WTC11 (cell line): ENCODE measurements at regions not wholly inside any gene's neighbourhood (a gene's known extent, or its start where the extent isn't known, plus 50 kb on each side); places are given as distances from the start of the nearest gene placed in this dataset.

ENCODE experiments used
- NFYB ChIP-seq: sonication (generic); formaldehyde crosslinking; conservative IDR thresholded peaks from 2 replicates; pipeline ENCODE4 v1.8.0; 2022; ENCODE audit warnings: low read depth, missing genetic modification reagents
- TEAD4 ChIP-seq: sonication (generic); formaldehyde crosslinking; IDR thresholded peaks from 2 replicates; pipeline ENCODE4 v1.8.0; 2022; ENCODE audit warnings: mild to moderate bottlenecking, missing genetic modification reagents
- ZNF138 ChIP-seq: sonication (generic); formaldehyde crosslinking; conservative IDR thresholded peaks from 2 replicates; pipeline ENCODE4 v1.8.1; 2022; ENCODE audit warnings: mild to moderate bottlenecking, moderate library complexity, missing genetic modification reagents
- ZNF317 ChIP-seq: sonication (generic); formaldehyde crosslinking; IDR thresholded peaks from 2 replicates; pipeline ENCODE4 v1.8.1; 2023; ENCODE audit warnings: low read depth, mild to moderate bottlenecking, moderate library complexity, missing genetic modification reagents, borderline replicate concordance
- TF ChIP-seq, protein P1 (sequence below): sonication (generic); formaldehyde crosslinking; IDR thresholded peaks from 2 replicates; pipeline ENCODE4 v1.8.0; 2022; ENCODE audit warnings: mild to moderate bottlenecking, missing genetic modification reagents
- TF ChIP-seq, protein P2 (sequence below): fragments of 200-600 bp; IDR thresholded peaks from 2 replicates; pipeline ENCODE4 v1.8.0; 2022; ENCODE audit warnings: antibody characterized with exemption
- TF ChIP-seq, protein P3 (sequence below): sonication (generic); formaldehyde crosslinking; IDR thresholded peaks from 2 replicates; pipeline ENCODE4 v1.8.1; 2023; ENCODE audit warnings: mild to moderate bottlenecking, missing genetic modification reagents
- TF ChIP-seq, protein P4 (sequence below): sonication (generic); formaldehyde crosslinking; IDR thresholded peaks from 2 replicates; pipeline ENCODE4 v1.8.0; 2022; ENCODE audit warnings: mild to moderate bottlenecking, missing genetic modification reagents

DNA sequence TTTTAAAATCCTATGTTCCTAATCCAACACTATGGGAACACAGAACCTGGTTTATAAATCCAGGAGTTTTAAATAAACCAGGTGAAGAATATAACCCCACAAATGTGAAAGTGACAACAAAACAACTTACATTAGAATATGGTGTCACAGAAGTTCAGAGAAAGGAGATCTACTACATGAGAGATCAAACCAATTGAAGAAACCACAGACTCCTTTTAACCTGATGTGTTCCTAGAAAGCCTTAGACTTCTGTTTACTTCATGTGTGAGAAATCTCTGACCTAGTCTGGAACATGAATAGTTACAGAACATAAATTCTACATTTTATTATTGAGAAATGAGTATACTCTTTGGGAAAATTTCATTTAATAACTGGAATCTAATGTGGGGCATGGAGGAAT is 165.3 kb downstream of the FTCDNL1 start:
- TF ChIP-seq, protein P1, sequence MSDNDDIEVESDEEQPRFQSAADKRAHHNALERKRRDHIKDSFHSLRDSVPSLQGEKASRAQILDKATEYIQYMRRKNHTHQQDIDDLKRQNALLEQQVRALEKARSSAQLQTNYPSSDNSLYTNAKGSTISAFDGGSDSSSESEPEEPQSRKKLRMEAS (CRISPR knock-in tag): no peak
- TF ChIP-seq, protein P2, sequence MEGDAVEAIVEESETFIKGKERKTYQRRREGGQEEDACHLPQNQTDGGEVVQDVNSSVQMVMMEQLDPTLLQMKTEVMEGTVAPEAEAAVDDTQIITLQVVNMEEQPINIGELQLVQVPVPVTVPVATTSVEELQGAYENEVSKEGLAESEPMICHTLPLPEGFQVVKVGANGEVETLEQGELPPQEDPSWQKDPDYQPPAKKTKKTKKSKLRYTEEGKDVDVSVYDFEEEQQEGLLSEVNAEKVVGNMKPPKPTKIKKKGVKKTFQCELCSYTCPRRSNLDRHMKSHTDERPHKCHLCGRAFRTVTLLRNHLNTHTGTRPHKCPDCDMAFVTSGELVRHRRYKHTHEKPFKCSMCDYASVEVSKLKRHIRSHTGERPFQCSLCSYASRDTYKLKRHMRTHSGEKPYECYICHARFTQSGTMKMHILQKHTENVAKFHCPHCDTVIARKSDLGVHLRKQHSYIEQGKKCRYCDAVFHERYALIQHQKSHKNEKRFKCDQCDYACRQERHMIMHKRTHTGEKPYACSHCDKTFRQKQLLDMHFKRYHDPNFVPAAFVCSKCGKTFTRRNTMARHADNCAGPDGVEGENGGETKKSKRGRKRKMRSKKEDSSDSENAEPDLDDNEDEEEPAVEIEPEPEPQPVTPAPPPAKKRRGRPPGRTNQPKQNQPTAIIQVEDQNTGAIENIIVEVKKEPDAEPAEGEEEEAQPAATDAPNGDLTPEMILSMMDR: no peak
- no peak for TF ChIP-seq NFYB
- TF ChIP-seq ZNF317: no peak
- no peak for TF ChIP-seq TEAD4 (CRISPR knock-in tag)
- TF ChIP-seq, protein P3, sequence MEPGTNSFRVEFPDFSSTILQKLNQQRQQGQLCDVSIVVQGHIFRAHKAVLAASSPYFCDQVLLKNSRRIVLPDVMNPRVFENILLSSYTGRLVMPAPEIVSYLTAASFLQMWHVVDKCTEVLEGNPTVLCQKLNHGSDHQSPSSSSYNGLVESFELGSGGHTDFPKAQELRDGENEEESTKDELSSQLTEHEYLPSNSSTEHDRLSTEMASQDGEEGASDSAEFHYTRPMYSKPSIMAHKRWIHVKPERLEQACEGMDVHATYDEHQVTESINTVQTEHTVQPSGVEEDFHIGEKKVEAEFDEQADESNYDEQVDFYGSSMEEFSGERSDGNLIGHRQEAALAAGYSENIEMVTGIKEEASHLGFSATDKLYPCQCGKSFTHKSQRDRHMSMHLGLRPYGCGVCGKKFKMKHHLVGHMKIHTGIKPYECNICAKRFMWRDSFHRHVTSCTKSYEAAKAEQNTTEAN (CRISPR knock-in tag): no peak
- TF ChIP-seq, protein P4, sequence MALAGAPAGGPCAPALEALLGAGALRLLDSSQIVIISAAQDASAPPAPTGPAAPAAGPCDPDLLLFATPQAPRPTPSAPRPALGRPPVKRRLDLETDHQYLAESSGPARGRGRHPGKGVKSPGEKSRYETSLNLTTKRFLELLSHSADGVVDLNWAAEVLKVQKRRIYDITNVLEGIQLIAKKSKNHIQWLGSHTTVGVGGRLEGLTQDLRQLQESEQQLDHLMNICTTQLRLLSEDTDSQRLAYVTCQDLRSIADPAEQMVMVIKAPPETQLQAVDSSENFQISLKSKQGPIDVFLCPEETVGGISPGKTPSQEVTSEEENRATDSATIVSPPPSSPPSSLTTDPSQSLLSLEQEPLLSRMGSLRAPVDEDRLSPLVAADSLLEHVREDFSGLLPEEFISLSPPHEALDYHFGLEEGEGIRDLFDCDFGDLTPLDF (CRISPR knock-in tag): no peak
- TF ChIP-seq ZNF138 (CRISPR knock-in tag): no peak
